Astrocyte (in vitro differentiated cells and primary cell): ENCODE measurements at regions not wholly inside any gene's neighbourhood (a gene's known extent, or its start where the extent isn't known, plus 50 kb on each side); places are given as distances from the start of the nearest gene placed in this dataset.

Experiments
- DNase-seq: peaks from one replicate; pipeline ENCODE4 v3.0.0-alpha.2; 2010; ENCODE audit warnings: low read depth
- FAIRE-seq: peaks from 2 replicates; lab custom pipeline; 2011; peaks lifted over from hg19 to GRCh38; lab: Jason Lieb, UNC
- H2AFZ ChIP-seq: 2 replicates; pipeline ENCODE4 v1.6.0; 2012; ENCODE audit warnings: low read depth, low read length, inconsistent platforms
- H3K27ac ChIP-seq: 2 replicates; pipeline ENCODE4 v1.5.1; 2011; ENCODE audit warnings: low read depth, low read length, inconsistent platforms
- H3K27me3 ChIP-seq: 2 replicates; pipeline ENCODE4 v1.6.0; 2011; ENCODE audit warnings: low read length, inconsistent platforms; ENCODE audit not compliant: insufficient read depth
- H3K36me3 ChIP-seq: 2 replicates; pipeline ENCODE4 v1.5.1; 2011; ENCODE audit warnings: low read length, inconsistent platforms; ENCODE audit not compliant: insufficient read depth
- H3K4me1 ChIP-seq: 2 replicates; pipeline ENCODE4 v1.5.1; 2011; ENCODE audit warnings: low read length, inconsistent platforms; ENCODE audit not compliant: insufficient read depth
- H3K4me2 ChIP-seq: 2 replicates; pipeline ENCODE4 v1.6.0; 2012; ENCODE audit warnings: low read length, inconsistent platforms
- H3K4me3 ChIP-seq: 2 replicates; pipeline ENCODE4 v1.5.1; 2011; ENCODE audit warnings: low read depth, mild to moderate bottlenecking, low read length, inconsistent platforms; ENCODE audit not compliant: insufficient read depth
- H3K79me2 ChIP-seq: 2 replicates; pipeline ENCODE4 v1.6.0; 2012; ENCODE audit warnings: mild to moderate bottlenecking, low read length, inconsistent platforms; ENCODE audit not compliant: insufficient read depth
- H3K9ac ChIP-seq: 2 replicates; pipeline ENCODE4 v1.6.0; 2012; ENCODE audit warnings: mild to moderate bottlenecking, low read length, inconsistent platforms
- H3K9me3 ChIP-seq: 2 replicates; pipeline ENCODE4 v1.5.1; 2012; ENCODE audit warnings: low read depth, mild to moderate bottlenecking, low read length, inconsistent platforms; ENCODE audit not compliant: insufficient read depth
- H4K20me1 ChIP-seq: 2 replicates; pipeline ENCODE4 v1.6.0; 2012; ENCODE audit warnings: low read length, inconsistent platforms; ENCODE audit not compliant: insufficient read depth
- H3K27ac Mint-ChIP-seq: one replicate; pipeline ENCODE4 v1.8.0; 2021; ENCODE audit warnings: mild to moderate bottlenecking, mixed read lengths; ENCODE audit not compliant: unreplicated experiment
- H3K27me3 Mint-ChIP-seq: one replicate; pipeline ENCODE4 v1.8.0; 2021; ENCODE audit warnings: low read depth, mixed read lengths; ENCODE audit not compliant: unreplicated experiment
- H3K36me3 Mint-ChIP-seq: one replicate; pipeline ENCODE4 v1.8.0; 2021; ENCODE audit warnings: low read depth, mixed read lengths; ENCODE audit not compliant: unreplicated experiment
- H3K4me1 Mint-ChIP-seq: one replicate; pipeline ENCODE4 v1.8.0; 2021; ENCODE audit warnings: low read depth, mixed read lengths; ENCODE audit not compliant: unreplicated experiment
- H3K4me3 Mint-ChIP-seq: one replicate; pipeline ENCODE4 v1.8.0; 2021; ENCODE audit warnings: mild to moderate bottlenecking, moderate library complexity, mixed read lengths; ENCODE audit not compliant: unreplicated experiment
- H3K9me3 Mint-ChIP-seq: one replicate; pipeline ENCODE4 v1.8.0; 2021; ENCODE audit warnings: mild to moderate bottlenecking, mixed read lengths; ENCODE audit not compliant: unreplicated experiment
- EZH2 ChIP-seq: IDR thresholded peaks from 2 replicates; pipeline ENCODE4 v1.6.1; 2012; ENCODE audit warnings: mild to moderate bottlenecking, low read length, inconsistent platforms; ENCODE audit not compliant: insufficient read depth
- TF ChIP-seq, protein P1 (sequence below): IDR thresholded peaks from 2 replicates; pipeline ENCODE4 v1.5.1; 2011; ENCODE audit warnings: low read depth, mild to moderate bottlenecking, inconsistent platforms, low read length, moderate library complexity; ENCODE audit not compliant: insufficient read depth

DNA sequence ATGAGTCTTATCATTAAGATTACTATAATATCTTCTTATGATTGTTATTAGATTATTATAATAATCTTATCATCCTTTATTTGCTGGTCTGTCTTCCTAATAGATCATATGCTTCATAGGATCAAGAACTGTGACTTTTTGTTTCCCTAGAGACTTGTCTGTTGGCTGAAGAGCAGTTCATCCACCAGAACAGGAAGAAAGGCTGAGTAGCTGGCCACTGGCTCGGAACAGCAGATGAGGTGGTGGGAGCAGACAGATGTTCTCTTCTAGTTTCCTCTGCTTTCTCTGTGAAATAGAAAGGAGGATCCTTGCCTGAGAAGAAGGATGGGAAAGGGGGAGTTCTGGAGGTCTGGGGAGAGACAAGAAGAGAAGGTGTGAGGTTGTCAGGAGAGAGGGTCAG lies 120.0 kb downstream of the CCNA1 start:
- Mint-ChIP-seq H3K4me1 (peaks cover 6% of the 10 kb centered on the region), H3K36me3 (no peaks in the 10 kb centered on the region), H3K27ac (no peak overlapping the region), H3K27me3 (peaks cover 6% of the 10 kb centered on the region), H3K9me3 (peaks cover 2% of the 10 kb centered on the region), H3K4me3 (no peak overlapping the region)
- Histone ChIP-seq H3K4me2 (no peak overlapping the region), H3K9me3 (no peaks in the 10 kb centered on the region), H3K4me3 (no peak overlapping the region), H3K36me3 (no peaks in the 10 kb centered on the region), H3K27me3 (peaks cover 2% of the 10 kb centered on the region), H2AFZ (no peak overlapping the region), H3K79me2 (no peaks in the 10 kb centered on the region), H3K4me1 (no peaks in the 10 kb centered on the region), H3K27ac (no peak overlapping the region), H3K9ac (no peak overlapping the region), H4K20me1 (no peaks in the 10 kb centered on the region)
- DNase-seq (no peak), FAIRE-seq (no peak)
- TF ChIP-seq, protein P1, sequence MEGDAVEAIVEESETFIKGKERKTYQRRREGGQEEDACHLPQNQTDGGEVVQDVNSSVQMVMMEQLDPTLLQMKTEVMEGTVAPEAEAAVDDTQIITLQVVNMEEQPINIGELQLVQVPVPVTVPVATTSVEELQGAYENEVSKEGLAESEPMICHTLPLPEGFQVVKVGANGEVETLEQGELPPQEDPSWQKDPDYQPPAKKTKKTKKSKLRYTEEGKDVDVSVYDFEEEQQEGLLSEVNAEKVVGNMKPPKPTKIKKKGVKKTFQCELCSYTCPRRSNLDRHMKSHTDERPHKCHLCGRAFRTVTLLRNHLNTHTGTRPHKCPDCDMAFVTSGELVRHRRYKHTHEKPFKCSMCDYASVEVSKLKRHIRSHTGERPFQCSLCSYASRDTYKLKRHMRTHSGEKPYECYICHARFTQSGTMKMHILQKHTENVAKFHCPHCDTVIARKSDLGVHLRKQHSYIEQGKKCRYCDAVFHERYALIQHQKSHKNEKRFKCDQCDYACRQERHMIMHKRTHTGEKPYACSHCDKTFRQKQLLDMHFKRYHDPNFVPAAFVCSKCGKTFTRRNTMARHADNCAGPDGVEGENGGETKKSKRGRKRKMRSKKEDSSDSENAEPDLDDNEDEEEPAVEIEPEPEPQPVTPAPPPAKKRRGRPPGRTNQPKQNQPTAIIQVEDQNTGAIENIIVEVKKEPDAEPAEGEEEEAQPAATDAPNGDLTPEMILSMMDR: no peak
- TF ChIP-seq EZH2: no peak

DNA sequence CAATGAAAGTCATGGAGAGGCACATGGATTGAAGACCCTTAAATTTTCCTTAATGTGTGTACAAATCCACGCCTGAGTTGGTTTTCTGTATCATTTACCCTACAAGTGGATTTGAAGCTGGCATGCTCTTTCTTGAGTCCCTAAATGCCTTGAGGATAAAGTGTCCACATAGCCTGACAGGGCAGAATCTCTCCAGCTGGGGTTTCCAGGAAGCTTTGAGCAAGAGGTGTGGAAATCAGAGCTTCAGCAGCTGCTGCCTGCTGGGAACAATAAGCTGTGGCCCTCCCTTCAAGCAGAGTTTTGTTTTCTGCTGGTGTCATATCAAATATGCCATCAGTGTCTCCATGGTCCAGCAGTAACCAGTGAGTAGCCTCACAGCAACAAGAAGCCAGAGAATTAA lies 120.3 kb upstream of the SERTM1 start:
- no peaks in the 10 kb centered on the region for H3K36me3 Mint-ChIP-seq
- DNase-seq: no peak
- FAIRE-seq: no peak
- H3K4me3 ChIP-seq: no peak overlapping the region
- no peaks in the 10 kb centered on the region for H3K9me3 ChIP-seq
- H3K36me3 ChIP-seq: no peaks in the 10 kb centered on the region
- peaks cover 6% of the 10 kb centered on the region for H3K4me1 Mint-ChIP-seq
- H3K27me3 Mint-ChIP-seq: peaks cover 6% of the 10 kb centered on the region
- no peak overlapping the region for H2AFZ ChIP-seq
- H3K27ac ChIP-seq: no peak overlapping the region
- no peaks in the 10 kb centered on the region for H4K20me1 ChIP-seq
- no peaks in the 10 kb centered on the region for H3K79me2 ChIP-seq
- H3K4me3 Mint-ChIP-seq: no peak overlapping the region
- H3K4me1 ChIP-seq: no peaks in the 10 kb centered on the region
- no peak overlapping the region for H3K9ac ChIP-seq
- peaks cover 2% of the 10 kb centered on the region for H3K9me3 Mint-ChIP-seq
- TF ChIP-seq, protein P1: no peak
- no peak for TF ChIP-seq EZH2
- H3K27me3 ChIP-seq: no peaks in the 10 kb centered on the region
- H3K4me2 ChIP-seq: no peak overlapping the region
- no peak overlapping the region for H3K27ac Mint-ChIP-seq

DNA sequence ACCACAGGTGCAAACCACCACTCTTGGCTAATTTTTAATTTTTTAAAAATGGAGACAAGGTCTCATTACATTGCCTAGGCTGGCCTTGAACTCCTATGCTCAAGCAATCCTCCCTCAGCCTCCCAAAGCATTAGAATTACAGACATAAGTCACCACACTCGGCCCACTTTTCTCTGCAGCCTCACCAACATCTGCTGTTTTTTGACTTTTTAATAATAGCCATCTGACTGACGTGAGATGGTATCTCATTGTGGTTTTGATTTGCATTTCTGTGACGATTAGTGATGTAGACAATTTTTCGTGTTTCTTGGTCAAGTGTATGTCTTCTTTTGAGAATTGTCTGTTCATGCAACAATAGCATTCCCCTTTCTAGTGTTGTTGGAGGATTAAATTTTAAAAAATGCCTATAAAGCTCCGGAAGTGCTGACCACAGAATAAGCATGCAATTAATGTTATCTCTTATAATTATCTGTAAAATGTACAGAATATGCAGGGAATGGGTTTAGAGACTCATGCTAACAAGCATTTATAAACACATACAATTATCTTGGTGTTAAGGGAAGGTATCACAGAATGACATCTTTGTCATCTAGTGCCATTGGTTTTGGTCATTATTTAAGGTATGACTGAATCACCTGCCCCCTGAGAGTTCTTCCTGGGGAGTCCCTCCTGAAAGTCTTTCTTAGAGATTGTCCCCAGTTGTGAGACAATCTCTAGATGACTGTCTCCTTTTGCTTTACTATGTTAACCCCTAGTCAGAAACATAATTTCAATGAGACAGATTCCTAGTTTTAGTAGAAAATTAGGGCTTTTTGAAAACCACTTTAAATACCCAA lies 118.5 kb upstream of the SERTM1 start:
- DNase-seq: no peak
- H3K27ac Mint-ChIP-seq: no peak overlapping the region
- peaks cover 10% of the 10 kb centered on the region for H3K27me3 Mint-ChIP-seq
- Histone ChIP-seq H3K27me3 (no peaks in the 10 kb centered on the region), H3K4me1 (no peaks in the 10 kb centered on the region), H2AFZ (no peak overlapping the region), H3K36me3 (no peaks in the 10 kb centered on the region), H3K4me3 (no peak overlapping the region), H3K9ac (no peak overlapping the region), H3K79me2 (no peaks in the 10 kb centered on the region), H3K4me2 (no peak overlapping the region), H3K9me3 (no peaks in the 10 kb centered on the region), H4K20me1 (no peaks in the 10 kb centered on the region), H3K27ac (no peak overlapping the region)
- H3K9me3 Mint-ChIP-seq: peaks cover 2% of the 10 kb centered on the region
- peaks cover under 1% of the 10 kb centered on the region for H3K4me1 Mint-ChIP-seq
- TF ChIP-seq, protein P1: no peak
- no peak for TF ChIP-seq EZH2
- no peak for FAIRE-seq
- no peak overlapping the region for H3K4me3 Mint-ChIP-seq
- H3K36me3 Mint-ChIP-seq: no peaks in the 10 kb centered on the region
